GM12878 (cell line): ENCODE measurements at regions not wholly inside any gene's neighbourhood (a gene's known extent, or its start where the extent isn't known, plus 50 kb on each side); places are given as distances from the start of the nearest gene placed in this dataset.

Experiments used
- ATAC-seq: fragments of 200-7000 bp; cut with Tn5 transposase; 3 replicates; pipeline ENCODE4 v1.9.1; 2020; ENCODE audit warnings: mild to moderate bottlenecking, moderate library complexity
- BruUV-seq: library from RNA; stranded (reverse); fragments of 400-500 nt; replicated peaks from 2 replicates; lab custom pipeline; 2021; lab: Mats Ljungman, UMichigan
- CTCF ChIA-PET: fragments of 300-600 bp; sonication (Branson Sonifier 250); formaldehyde crosslinking; extraction: SDS; loops from one replicate; lab custom pipeline; 2021; ENCODE audit warnings: inconsistent platforms; lab: Yijun Ruan, JAX
- POLR2A ChIA-PET: fragments of 350-600 bp; formaldehyde crosslinking; extraction: SDS; loops from one replicate; lab custom pipeline; 2021; ENCODE audit warnings: inconsistent platforms; lab: Charles Lee
- RAD21 ChIA-PET: fragments of 300-600 bp; sonication (Branson Sonifier 250); formaldehyde crosslinking; loops from one replicate; lab custom pipeline; 2023; ENCODE audit warnings: antibody characterized with exemption; ENCODE audit not compliant: unreplicated experiment; lab: Charles Lee
- SMC1A ChIA-PET: fragments of 300-600 bp; sonication (Branson Sonifier 250); formaldehyde crosslinking; loops from one replicate; lab custom pipeline; 2023; ENCODE audit not compliant: unreplicated experiment, uncharacterized antibody; lab: Charles Lee
- DNase-seq: peaks from one replicate; pipeline ENCODE4 v3.0.0-alpha.2; 2011; ENCODE audit warnings: low read depth, low spot score
- FAIRE-seq: peaks from 3 replicates; lab custom pipeline; 2011; peaks lifted over from hg19 to GRCh38; lab: Jason Lieb, UNC
- H2AFZ ChIP-seq: 2 replicates; pipeline ENCODE4 v1.6.0; 2011; ENCODE audit warnings: low read depth, low read length, control low read depth; ENCODE audit not compliant: control insufficient read depth
- H3K27ac ChIP-seq: 2 replicates; pipeline ENCODE4 v1.5.1; 2011; ENCODE audit warnings: control low read depth; ENCODE audit not compliant: control insufficient read depth, insufficient read depth
- H3K27me3 ChIP-seq, 2 experiments: replicated peaks in 1 of 2; 2 replicates each; pipeline versions ENCODE4 v1.6.0 to v1.6.1; 2011; ENCODE audit warnings: low read length in 1 of 2; ENCODE audit not compliant: control insufficient read depth in 2 of 2, insufficient read depth in 2 of 2
- H3K36me3 ChIP-seq, 2 experiments: 2 replicates each; pipeline ENCODE4 v1.5.1; 2011; ENCODE audit warnings: low read length in 1 of 2; ENCODE audit not compliant: control insufficient read depth in 2 of 2, insufficient read depth in 2 of 2
- H3K4me1 ChIP-seq: 2 replicates; pipeline ENCODE4 v1.6.1; 2011; ENCODE audit warnings: mild to moderate bottlenecking, low read length, moderate library complexity, mixed read lengths; ENCODE audit not compliant: control insufficient read depth, insufficient read depth
- H3K4me2 ChIP-seq: 2 replicates; pipeline ENCODE4 v1.6.0; 2011; ENCODE audit warnings: control low read depth; ENCODE audit not compliant: control insufficient read depth, insufficient read depth
- H3K4me3 ChIP-seq: fragments of 200-600 bp; sonication (generic); 2 replicates; pipeline ENCODE4 v1.5.1; 2016
- H3K79me2 ChIP-seq: 2 replicates; pipeline ENCODE4 v1.6.0; 2011; ENCODE audit warnings: low read length; ENCODE audit not compliant: control insufficient read depth, insufficient read depth
- H3K9ac ChIP-seq: 2 replicates; pipeline ENCODE4 v1.8.0; 2011; ENCODE audit warnings: low read length, control low read depth, mixed read lengths; ENCODE audit not compliant: control insufficient read depth, insufficient read depth
- H3K9me3 ChIP-seq: replicated peaks from 3 replicates; pipeline ENCODE4 v1.5.1; 2011; ENCODE audit warnings: mild to moderate bottlenecking, low read length; ENCODE audit not compliant: control insufficient read depth, insufficient read depth
- H4K20me1 ChIP-seq: 2 replicates; pipeline ENCODE4 v1.6.0; 2011; ENCODE audit not compliant: control insufficient read depth, insufficient read depth
- BACH1 ChIP-seq: fragments of 450-650 bp; IDR thresholded peaks from 2 replicates; pipeline ENCODE4 v1.6.1; 2017; ENCODE audit warnings: mild to moderate bottlenecking, borderline replicate concordance
- BCL11A ChIP-seq: IDR thresholded peaks from 2 replicates; pipeline ENCODE4 v1.6.1; 2011; ENCODE audit warnings: low read depth, low read length
- BMI1 ChIP-seq: fragments of 450-650 bp; IDR thresholded peaks from 2 replicates; pipeline ENCODE4 v1.6.1; 2016; ENCODE audit warnings: mild to moderate bottlenecking, moderate library complexity, borderline replicate concordance
- CEBPZ ChIP-seq: fragments of 150-350 bp; IDR thresholded peaks from 2 replicates; pipeline ENCODE4 v1.6.1; 2016; ENCODE audit warnings: low read depth, low read length
- EED ChIP-seq: sonication (generic); IDR thresholded peaks from 2 replicates; pipeline ENCODE4 v1.6.1; 2016; ENCODE audit warnings: antibody characterized with exemption, low read depth
- EGR1 ChIP-seq, 2 experiments: IDR thresholded peaks; 1 replicate in 1 of 2; 2 replicates in 1 of 2; pipeline ENCODE4 v1.6.1; 2011 to 2012; ENCODE audit warnings: low read depth in 2 of 2, low read length in 2 of 2, borderline replicate concordance in 1 of 2, mild to moderate bottlenecking in 1 of 2, moderate library complexity in 1 of 2
- EZH2 ChIP-seq: IDR thresholded peaks from 2 replicates; pipeline ENCODE4 v1.6.1; 2012; ENCODE audit warnings: low read depth, mild to moderate bottlenecking, control low read depth, inconsistent platforms, low read length, borderline replicate concordance; ENCODE audit not compliant: control insufficient read depth
- FOXM1 ChIP-seq: IDR thresholded peaks from 2 replicates; pipeline ENCODE4 v1.6.1; 2012; ENCODE audit warnings: low read depth, mild to moderate bottlenecking, inconsistent platforms, low read length, moderate library complexity
- HDAC2 ChIP-seq: fragments of 200-600 bp; sonication (generic); IDR thresholded peaks from 2 replicates; pipeline ENCODE4 v1.6.1; 2017
- IKZF1 ChIP-seq: fragments of 450-650 bp; conservative IDR thresholded peaks from 2 replicates; pipeline ENCODE4 v1.6.1; 2017; ENCODE audit warnings: antibody characterized with exemption, mild to moderate bottlenecking
- JUND ChIP-seq: IDR thresholded peaks from 2 replicates; pipeline ENCODE4 v1.6.1; 2012; ENCODE audit warnings: low read depth, mild to moderate bottlenecking, low read length, improper control_type of control experiment, moderate library complexity
- MEF2A ChIP-seq: IDR thresholded peaks from 2 replicates; pipeline ENCODE4 v1.6.1; 2011; ENCODE audit warnings: low read depth, mild to moderate bottlenecking, low read length, moderate library complexity; ENCODE audit not compliant: insufficient read depth
- SP1 ChIP-seq: IDR thresholded peaks from one replicate; pipeline ENCODE4 v1.6.1; 2011; ENCODE audit warnings: low read depth, low read length
- SREBF2 ChIP-seq: IDR thresholded peaks from 2 replicates; pipeline ENCODE4 v1.6.1; 2012; ENCODE audit warnings: mild to moderate bottlenecking, low read length
- TARDBP ChIP-seq: IDR thresholded peaks from 2 replicates; pipeline ENCODE4 v1.6.1; 2016; ENCODE audit warnings: borderline replicate concordance
- ZNF384 ChIP-seq: IDR thresholded peaks from 2 replicates; pipeline ENCODE4 v1.6.1; 2012; ENCODE audit warnings: low read depth, mild to moderate bottlenecking, low read length, improper control_type of control experiment, borderline replicate concordance
- ZSCAN29 ChIP-seq: fragments of 450-650 bp; IDR thresholded peaks from 2 replicates; pipeline ENCODE4 v1.6.1; 2017; ENCODE audit warnings: mild to moderate bottlenecking, moderate library complexity
- WGBS: methylation state at CpG from one replicate; pipeline ENCODE4 v1.1.6; 2016; ENCODE audit warnings: low lambda C conversion rate; ENCODE audit not compliant: insufficient replicate concordance, insufficient coverage; ENCODE audit errors: missing lambda C conversion rate; 5-methylcytosine and 5-hydroxymethylcytosine counted together
- in situ Hi-C: fragments of 300-500 bp; cut with MboI; formaldehyde crosslinking; loops from 9 replicates; pipeline ENCODE4 v1.14.3; 2018; ENCODE audit warnings: mixed read lengths
- intact Hi-C: fragments of 100-400 bp; cut with micrococcal nuclease; formaldehyde crosslinking; loops from one replicate; pipeline ENCODE4 v1.14.2; 2022; ENCODE audit not compliant: unreplicated experiment

GRCh38 chr2:103660947-103661346, 899.1 kb downstream of the TMEM182 start (continued):
- TF ChIP-seq CEBPZ (no peak), EED (no peak), BCL11A (no peak), SREBF2 (no peak), FOXM1 (no peak), MEF2A (no peak), ZNF384 (no peak), ZSCAN29 (no peak), BACH1 (no peak)
- TF ChIP-seq, all 136 proteins: peak for 0

GRCh38 chr2:103664690-103665089, 902.9 kb downstream of the TMEM182 start:
- WGBS, result 13% methylated on average over 4 of the region's 4 CpGs
- Histone ChIP-seq H3K79me2 (no peaks in the 10 kb centered on the region), H3K27me3 (no peaks in the 10 kb centered on the region), H3K27ac (no peak overlapping the region), H3K9me3 (no peaks in the 10 kb centered on the region), H3K4me3 (no peak overlapping the region), H3K9ac (no peak overlapping the region), H3K4me1 (no peaks in the 10 kb centered on the region), H4K20me1 (no peaks in the 10 kb centered on the region)
- no peak for DNase-seq
- intact Hi-C loops (no loop called here), in situ Hi-C loops (no loop called here)
- FAIRE-seq, result no peak
- SMC1A ChIA-PET, result no interaction called here
- POLR2A ChIA-PET, result no interaction called here
- no peak for TF ChIP-seq BMI1
- TF ChIP-seq HDAC2, result no peak
- no peak for TF ChIP-seq JUND
- no peak for TF ChIP-seq EZH2
- no peak for TF ChIP-seq IKZF1
- TF ChIP-seq SP1, result no peak
- TF ChIP-seq TARDBP, result no peak
- TF ChIP-seq EGR1 (IDR thresholded peaks at IDR 0.05; ENCODE audit: borderline replicate concordance in 1 of 2, low read depth in 2 of 2, low read length in 2 of 2), result no peak
- TF ChIP-seq, all 136 proteins: peak for 0
- H2AFZ ChIP-seq, result no peak overlapping the region
- no TSS peak for BruUV-seq
- CTCF ChIA-PET, result no interaction called here
- H3K4me2 ChIP-seq, result no peak overlapping the region
- ATAC-seq, result no peak
- no peaks in the 10 kb centered on the region for H3K36me3 ChIP-seq
- RAD21 ChIA-PET, result no interaction called here
